Panc1 (cell line): ENCODE measurements at regions not wholly inside any gene's neighbourhood (a gene's known extent, or its start where the extent isn't known, plus 50 kb on each side); places are given as distances from the start of the nearest gene placed in this dataset.

Experiments
- ATAC-seq: fragments of 200-7000 bp; cut with Tn5 transposase; 2 replicates; pipeline ENCODE4 v1.9.1; 2020; ENCODE audit warnings: mild to moderate bottlenecking, moderate library complexity
- BruUV-seq: library from RNA; stranded (reverse); fragments of 400-500 nt; replicated peaks from 2 replicates; lab custom pipeline; 2021; lab: Mats Ljungman, UMichigan
- CTCF ChIA-PET: fragments of 300-600 bp; sonication (Branson Sonifier 250); formaldehyde crosslinking; loops from one replicate; lab custom pipeline; 2022; ENCODE audit warnings: antibody characterized with exemption; lab: Charles Lee
- POLR2A ChIA-PET: fragments of 300-600 bp; sonication (Branson Sonifier 250); formaldehyde crosslinking; loops from one replicate; lab custom pipeline; 2022; ENCODE audit warnings: antibody characterized with exemption; lab: Charles Lee
- DNase-seq: peaks from one replicate; pipeline ENCODE4 v3.0.0-alpha.2; 2010; ENCODE audit warnings: low read depth, low spot score
- H3K27ac ChIP-seq: 2 replicates; pipeline ENCODE4 v1.5.1; 2011; ENCODE audit warnings: mild to moderate bottlenecking, low read length, inconsistent platforms
- H3K27me3 ChIP-seq: fragments of 200-500 bp; sonication (Bioruptor generic); 2 replicates; pipeline ENCODE4 v1.6.0; 2014; ENCODE audit warnings: low read length, inconsistent platforms; ENCODE audit not compliant: control insufficient read depth, insufficient read depth
- H3K36me3 ChIP-seq: fragments of 200-500 bp; sonication (Bioruptor generic); 2 replicates; pipeline ENCODE4 v1.5.1; 2014; ENCODE audit warnings: inconsistent platforms, mild to moderate bottlenecking, low read length, moderate library complexity; ENCODE audit not compliant: control insufficient read depth, insufficient read depth
- H3K4me1 ChIP-seq: 2 replicates; pipeline ENCODE4 v1.5.1; 2011; ENCODE audit warnings: inconsistent platforms, mild to moderate bottlenecking, low read length, moderate library complexity; ENCODE audit not compliant: control insufficient read depth, insufficient read depth
- H3K4me3 ChIP-seq, 2 experiments: 2 replicates each; pipeline ENCODE4 v1.5.1; 2011 to 2012; ENCODE audit warnings: low read depth in 2 of 2, low read length in 2 of 2, mild to moderate bottlenecking in 2 of 2, inconsistent platforms in 1 of 2, moderate library complexity in 1 of 2
- H3K9me3 ChIP-seq: fragments of 200-500 bp; sonication (Bioruptor generic); 2 replicates; pipeline ENCODE4 v1.5.1; 2014; ENCODE audit warnings: low read depth, mild to moderate bottlenecking, inconsistent platforms, low read length, moderate library complexity; ENCODE audit not compliant: control insufficient read depth, insufficient read depth
- CTCF ChIP-seq: fragments of 450-650 bp; IDR thresholded peaks from 2 replicates; pipeline ENCODE4 v1.5.1; 2017; ENCODE audit warnings: mild to moderate bottlenecking
- POLR2AphosphoS5 ChIP-seq: IDR thresholded peaks from 2 replicates; pipeline ENCODE4 v1.6.1; 2012; ENCODE audit warnings: mild to moderate bottlenecking, low read depth, low read length, moderate library complexity
- REST ChIP-seq, 2 experiments: IDR thresholded peaks; 2 replicates each; pipeline ENCODE4 v1.6.1; 2011 to 2012; ENCODE audit warnings: low read depth in 2 of 2, control low read depth in 1 of 2, low read length in 1 of 2, mild to moderate bottlenecking in 1 of 2, moderate library complexity in 1 of 2; ENCODE audit not compliant: insufficient read depth in 1 of 2
- SIN3A ChIP-seq: IDR thresholded peaks from 2 replicates; pipeline ENCODE4 v1.6.1; 2012; ENCODE audit warnings: low read depth, mild to moderate bottlenecking, low read length, moderate library complexity, borderline replicate concordance; ENCODE audit not compliant: insufficient read depth
- TCF7L2 ChIP-seq: IDR thresholded peaks from 2 replicates; pipeline ENCODE4 v1.6.1; 2011; ENCODE audit warnings: mild to moderate bottlenecking, low read depth, low read length, inconsistent platforms
- in situ Hi-C: cut with HindIII; loops from 2 replicates; pipeline ENCODE4 v1.10.0; 2016; ENCODE audit warnings: low sequenced_read_pairs, low pct_unique_long_range_greater_than_20kb
- intact Hi-C: fragments of 100-400 bp; cut with micrococcal nuclease; formaldehyde crosslinking; loops from one replicate; pipeline ENCODE4 v1.10.0; 2022; ENCODE audit not compliant: unreplicated experiment

- no peak for DNase-seq
- Histone ChIP-seq H3K9me3 (no peaks in the 10 kb centered on the region), H3K36me3 (no peaks in the 10 kb centered on the region), H3K4me3 (no peak overlapping the region), H3K27me3 (no peaks in the 10 kb centered on the region), H3K27ac (no peak overlapping the region), H3K4me1 (no peaks in the 10 kb centered on the region)
- no peak for ATAC-seq
- in situ Hi-C loops (no loop called here), intact Hi-C loops (no loop called here)
- POLR2A ChIA-PET, result no interaction called here
- TF ChIP-seq POLR2AphosphoS5 (no peak), REST (IDR thresholded peaks at IDR 0.05; ENCODE audit: insufficient read depth in 1 of 2, low read depth in 2 of 2, low read length in 1 of 2) (no peak), SIN3A (no peak), CTCF (no peak), TCF7L2 (no peak)
- BruUV-seq, result no TSS peak
- CTCF ChIA-PET, result no interaction called here
Measured at GRCh38 chr2:239824866-239825704, 200.1 kb downstream of the NDUFA10 start.

- DNase-seq, result no peak
- TF ChIP-seq SIN3A, result no peak
- TF ChIP-seq CTCF, result no peak
- no peak for TF ChIP-seq REST (IDR thresholded peaks at IDR 0.05; ENCODE audit: insufficient read depth in 1 of 2, low read depth in 2 of 2, low read length in 1 of 2)
- CTCF ChIA-PET, result no interaction called here
Measured at GRCh38 chr2:239824046-239824694, 201.0 kb downstream of the NDUFA10 start.

More at GRCh38 chr2:239824046-239824694, 201.0 kb downstream of the NDUFA10 start:
- BruUV-seq, result no TSS peak
- in situ Hi-C loops, result no loop called here
- no peak for ATAC-seq
- no peaks in the 10 kb centered on the region for H3K4me1 ChIP-seq
- no peaks in the 10 kb centered on the region for H3K27me3 ChIP-seq
- H3K4me3 ChIP-seq, result no peak overlapping the region
- no peak overlapping the region for H3K27ac ChIP-seq
- POLR2A ChIA-PET, result no interaction called here
- no peaks in the 10 kb centered on the region for H3K9me3 ChIP-seq
- intact Hi-C loops, result no loop called here
- no peaks in the 10 kb centered on the region for H3K36me3 ChIP-seq
